Transverse colon (tissue), 4 donors: ENCODE measurements at regions not wholly inside any gene's neighbourhood (a gene's known extent, or its start where the extent isn't known, plus 50 kb on each side); places are given as distances from the start of the nearest gene placed in this dataset.
"Not testable (repeated sequence)": the region's sequence is repeated elsewhere in the genome, so short reads cannot be mapped to it uniquely, and the experiment has no call there.

ENCODE experiments used
- DNase-seq: peaks from one replicate; pipeline ENCODE4 v3.0.0-alpha.2; 2019
- H3K27ac ChIP-seq, 4 donors: fragments of 200-600 bp; sonication (generic); 2 replicates each; pipeline ENCODE4 v1.5.1; 2016 to 2018; ENCODE audit warnings: inconsistent platforms in 4 of 4
- H3K27me3 ChIP-seq: fragments of 200-600 bp; sonication (generic); 2 replicates; pipeline ENCODE4 v1.5.1; 2017; ENCODE audit warnings: inconsistent platforms
- H3K36me3 ChIP-seq, 4 donors: fragments of 200-600 bp; sonication (generic); 2 replicates each; pipeline ENCODE4 v1.5.1; 2017 to 2019; ENCODE audit warnings: inconsistent platforms in 4 of 4
- H3K4me1 ChIP-seq, 4 donors: fragments of 200-600 bp; sonication (generic); 2 replicates each; pipeline ENCODE4 v1.5.1; 2017 to 2020; ENCODE audit warnings: inconsistent platforms in 4 of 4
- H3K4me3 ChIP-seq, 4 donors: fragments of 200-600 bp; sonication (generic); 1 replicate in 1 of 4; 2 replicates in 3 of 4; pipeline versions ENCODE4 v1.5.1 to v1.6.1; 2017 to 2019; ENCODE audit warnings: inconsistent platforms in 4 of 4
- H3K9me3 ChIP-seq, 2 donors: fragments of 200-600 bp; sonication (generic); 2 replicates each; pipeline ENCODE4 v1.5.1; 2017 to 2019; ENCODE audit warnings: inconsistent platforms in 2 of 2
- EP300 ChIP-seq: sonication (generic); formaldehyde crosslinking; IDR thresholded peaks from one replicate; pipeline ENCODE4 v1.6.1; 2017; ENCODE audit warnings: antibody characterized with exemption, low read depth
- POLR2A ChIP-seq: fragments of 450-650 bp; IDR thresholded peaks from one replicate; pipeline ENCODE4 v1.6.1; 2016; ENCODE audit warnings: antibody characterized with exemption, mild to moderate bottlenecking, moderate library complexity
- POLR2AphosphoS5 ChIP-seq, 3 donors: sonication (generic); formaldehyde crosslinking; IDR thresholded peaks; one replicate each; pipeline ENCODE4 v1.6.1; 2016; ENCODE audit warnings: antibody characterized with exemption in 3 of 3
- WGBS, 2 donors: methylation state at CpG; one replicate each; pipeline ENCODE4 v1.1.5; 2018; ENCODE audit warnings: low coverage in 1 of 2; 5-methylcytosine and 5-hydroxymethylcytosine counted together
- in situ Hi-C, 4 donors: fragments of 200-750 bp; cut with MboI; loops; one replicate each; pipeline versions ENCODE4 v1.15.0 to v1.15.1; 2017; ENCODE audit warnings: low sequenced_read_pairs in 3 of 4, low pct_ligation_motif_present in 1 of 4, low pct_unique_long_range_greater_than_20kb in 1 of 4
- intact Hi-C: fragments of 100-400 bp; cut with DNase I; formaldehyde crosslinking; loops from one replicate; pipeline ENCODE4 v1.15.1; 2023; ENCODE audit warnings: low total_unique reads
- TF ChIP-seq, protein P1 (sequence below), 5 experiments: fragments of 200-600 bp in 3 of 5; fragments of 450-650 bp in 2 of 5; sonication (generic) in 3 of 5; IDR thresholded peaks; 1 replicate in 2 of 5; 2 replicates in 3 of 5; pipeline ENCODE4 v1.5.1; 2016 to 2017; ENCODE audit warnings: antibody characterized with exemption in 5 of 5, inconsistent platforms in 3 of 5, mild to moderate bottlenecking in 2 of 5, moderate library complexity in 1 of 5

DNA sequence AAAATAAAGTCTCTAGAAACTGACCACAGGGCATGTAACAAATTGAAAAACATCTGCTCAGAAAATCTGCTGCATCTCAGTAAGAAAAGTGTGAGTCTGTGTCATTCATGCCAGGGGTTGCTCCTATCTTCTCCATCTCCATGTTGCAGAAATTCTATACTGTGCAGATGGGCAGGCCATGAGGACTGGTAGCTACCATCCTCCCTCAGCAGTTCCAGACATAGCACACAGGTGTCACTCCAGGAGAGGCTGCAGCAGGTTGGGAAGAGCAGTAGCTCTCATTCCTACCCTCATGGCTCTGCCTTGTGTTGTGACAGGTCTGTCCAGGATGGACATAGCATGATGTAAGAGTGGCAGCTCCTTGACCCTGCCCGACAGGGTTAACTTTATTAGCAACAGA is 173.4 kb downstream of the NDUFS4 start:
- no peak overlapping the region for H3K4me3 ChIP-seq
- WGBS, 2 donors = 59% methylated on average over 1 of the region's 1 CpG; no CpG with 5 or more reads in 1 of the 2 donors
- TF ChIP-seq, protein P1, sequence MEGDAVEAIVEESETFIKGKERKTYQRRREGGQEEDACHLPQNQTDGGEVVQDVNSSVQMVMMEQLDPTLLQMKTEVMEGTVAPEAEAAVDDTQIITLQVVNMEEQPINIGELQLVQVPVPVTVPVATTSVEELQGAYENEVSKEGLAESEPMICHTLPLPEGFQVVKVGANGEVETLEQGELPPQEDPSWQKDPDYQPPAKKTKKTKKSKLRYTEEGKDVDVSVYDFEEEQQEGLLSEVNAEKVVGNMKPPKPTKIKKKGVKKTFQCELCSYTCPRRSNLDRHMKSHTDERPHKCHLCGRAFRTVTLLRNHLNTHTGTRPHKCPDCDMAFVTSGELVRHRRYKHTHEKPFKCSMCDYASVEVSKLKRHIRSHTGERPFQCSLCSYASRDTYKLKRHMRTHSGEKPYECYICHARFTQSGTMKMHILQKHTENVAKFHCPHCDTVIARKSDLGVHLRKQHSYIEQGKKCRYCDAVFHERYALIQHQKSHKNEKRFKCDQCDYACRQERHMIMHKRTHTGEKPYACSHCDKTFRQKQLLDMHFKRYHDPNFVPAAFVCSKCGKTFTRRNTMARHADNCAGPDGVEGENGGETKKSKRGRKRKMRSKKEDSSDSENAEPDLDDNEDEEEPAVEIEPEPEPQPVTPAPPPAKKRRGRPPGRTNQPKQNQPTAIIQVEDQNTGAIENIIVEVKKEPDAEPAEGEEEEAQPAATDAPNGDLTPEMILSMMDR (IDR thresholded peaks at IDR 0.05) = no peak
- TF ChIP-seq POLR2A (no peak), EP300 (no peak), POLR2AphosphoS5 (IDR thresholded peaks at IDR 0.05) (no peak)
- H3K27me3 ChIP-seq = no peaks in the 10 kb centered on the region
- intact Hi-C loops (no loop called here), in situ Hi-C loops (no loop called here)
- no peaks in the 10 kb centered on the region for H3K4me1 ChIP-seq
- no peaks in the 10 kb centered on the region for H3K9me3 ChIP-seq
- no peaks in the 10 kb centered on the region for H3K36me3 ChIP-seq
- no peak for DNase-seq
- no peak overlapping the region for H3K27ac ChIP-seq

- H3K4me3 ChIP-seq = no peak overlapping the region
These were observed 177.7 kb downstream of the NDUFS4 start for GRCh38 chr5:53738105-53738504.

DNA sequence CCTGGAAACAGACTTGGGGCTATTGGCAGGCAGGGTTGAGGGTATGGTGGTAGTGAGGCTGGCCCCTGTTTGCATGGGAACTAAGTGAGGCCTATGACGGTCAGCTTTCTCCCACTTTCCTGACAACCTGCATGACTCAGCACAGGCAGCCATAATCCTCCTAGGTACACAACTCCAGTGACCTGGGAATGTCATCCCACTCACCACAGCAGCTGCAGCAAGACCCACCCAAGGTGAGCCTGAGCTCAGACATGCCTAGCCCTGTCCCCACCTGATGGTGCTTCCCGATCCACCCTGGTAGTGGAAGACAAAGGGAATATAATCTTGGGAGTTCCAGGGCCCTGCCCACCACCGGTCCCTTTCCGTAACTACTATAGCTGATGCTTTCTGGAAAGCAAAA is 178.7 kb downstream of the NDUFS4 start:
- Histone ChIP-seq H3K36me3 (no peaks in the 10 kb centered on the region), H3K27me3 (no peaks in the 10 kb centered on the region), H3K4me3 (no peak overlapping the region), H3K27ac (no peak overlapping the region), H3K9me3 (no peaks in the 10 kb centered on the region), H3K4me1 (no peaks in the 10 kb centered on the region)
- TF ChIP-seq POLR2A (no peak), EP300 (no peak), POLR2AphosphoS5 (IDR thresholded peaks at IDR 0.05) (no peak)
- TF ChIP-seq, protein P1 (IDR thresholded peaks at IDR 0.05) = no peak
- intact Hi-C loops (no loop called here), in situ Hi-C loops (no loop called here)
- no peak for DNase-seq
- WGBS, 2 donors = 92% methylated on average over 4 of the region's 4 CpGs; no CpG with 5 or more reads in 1 of the 2 donors

More at GRCh38 chr5:53738105-53738504, 177.7 kb downstream of the NDUFS4 start:
- TF ChIP-seq EP300 = no peak
- TF ChIP-seq, protein P1 (IDR thresholded peaks at IDR 0.05) = no peak
- no peak for TF ChIP-seq POLR2A
- no peak for TF ChIP-seq POLR2AphosphoS5 (IDR thresholded peaks at IDR 0.05)
- Histone ChIP-seq H3K36me3 (no peaks in the 10 kb centered on the region), H3K27me3 (no peaks in the 10 kb centered on the region), H3K27ac (no peak overlapping the region), H3K9me3 (no peaks in the 10 kb centered on the region), H3K4me1 (no peaks in the 10 kb centered on the region)
- DNase-seq = no peak
- in situ Hi-C loops = no loop called here
- 82% methylated on average over 3 of the region's 3 CpGs for WGBS, 2 donors
- intact Hi-C loops = no loop called here

GRCh38 chr5:53749621-53750020 is 189.2 kb downstream of the NDUFS4 start:
- H3K27ac ChIP-seq = no peak overlapping the region
- H3K9me3 ChIP-seq = peaks cover 0 to 14% of the 10 kb centered on the region in 2 donors
- no peak overlapping the region for H3K4me3 ChIP-seq
- WGBS, 2 donors = 69 to 78% methylated on average over 1 of the region's 1 CpG
- no peaks in the 10 kb centered on the region for H3K27me3 ChIP-seq
- no peaks in the 10 kb centered on the region for H3K4me1 ChIP-seq
- no peaks in the 10 kb centered on the region for H3K36me3 ChIP-seq
- DNase-seq = no peak
- in situ Hi-C loops = no loop called here
- TF ChIP-seq, protein P1 (IDR thresholded peaks at IDR 0.05) = no peak
- no peak for TF ChIP-seq POLR2AphosphoS5 (IDR thresholded peaks at IDR 0.05)
- no peak for TF ChIP-seq EP300
- TF ChIP-seq POLR2A = no peak
- intact Hi-C loops = no loop called here

- H3K36me3 ChIP-seq, DNase-seq, intact Hi-C loops, in situ Hi-C loops, H3K27ac ChIP-seq, H3K27me3 ChIP-seq, H3K4me3 ChIP-seq, H3K4me1 ChIP-seq: not testable (repeated sequence)
- peaks cover 0 to 14% of the 10 kb centered on the region in 2 donors for H3K9me3 ChIP-seq
- 90 to 93% methylated on average over 7 of the region's 7 CpGs for WGBS, 2 donors
These were observed 191.8 kb downstream of the NDUFS4 start for GRCh38 chr5:53752282-53752681.
